NOMO-1 (cell line): ENCODE measurements at regions not wholly inside any gene's neighbourhood (a gene's known extent, or its start where the extent isn't known, plus 50 kb on each side); places are given as distances from the start of the nearest gene placed in this dataset.

ENCODE experiments used
- DNase-seq, 2 experiments: peaks; one replicate each; lab custom pipeline; 2025; ENCODE audit not compliant: unreplicated experiment in 2 of 2; lab: John Stamatoyannopoulos, UW

- no peak for DNase-seq
These were observed 211.9 kb upstream of the SMIM21 start for GRCh38 chr18:75639472-75639831.

DNA sequence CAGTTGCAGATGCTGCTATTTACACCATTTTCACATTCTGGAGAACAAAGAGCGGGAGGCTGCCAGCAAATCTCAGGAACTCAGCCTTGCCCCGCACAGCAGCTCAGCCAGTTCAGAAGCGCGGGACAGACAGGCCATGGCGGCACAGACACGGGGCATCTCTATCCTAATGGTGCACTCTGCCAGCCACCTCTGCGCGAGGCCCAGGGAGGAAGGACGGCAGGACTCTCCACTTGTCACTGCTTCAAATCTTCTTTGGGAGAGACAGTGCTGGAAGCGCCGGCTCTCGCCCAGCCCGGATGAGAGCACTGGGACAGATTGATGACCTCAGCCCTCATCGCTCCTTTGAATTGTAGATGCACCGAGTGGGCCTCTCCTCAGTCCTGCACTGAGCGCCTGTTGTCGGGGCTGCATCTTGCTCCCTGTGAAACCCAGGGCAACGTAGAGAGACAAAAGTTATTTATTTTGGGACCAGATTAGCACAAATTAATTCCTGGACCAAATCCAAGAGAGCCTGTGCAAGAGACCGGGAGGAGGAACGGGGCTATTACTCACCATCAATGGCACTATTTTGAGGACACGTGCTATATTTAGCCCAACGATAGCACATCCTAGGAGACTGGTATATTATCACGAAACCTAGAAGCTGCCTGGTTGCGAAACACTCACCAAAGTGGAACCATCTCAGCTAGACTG is 211.4 kb upstream of the SMIM21 start:
- DNase-seq = no peak

GRCh38 chr18:75638223-75638775 is 210.8 kb upstream of the SMIM21 start:
- DNase-seq = no peak

DNA sequence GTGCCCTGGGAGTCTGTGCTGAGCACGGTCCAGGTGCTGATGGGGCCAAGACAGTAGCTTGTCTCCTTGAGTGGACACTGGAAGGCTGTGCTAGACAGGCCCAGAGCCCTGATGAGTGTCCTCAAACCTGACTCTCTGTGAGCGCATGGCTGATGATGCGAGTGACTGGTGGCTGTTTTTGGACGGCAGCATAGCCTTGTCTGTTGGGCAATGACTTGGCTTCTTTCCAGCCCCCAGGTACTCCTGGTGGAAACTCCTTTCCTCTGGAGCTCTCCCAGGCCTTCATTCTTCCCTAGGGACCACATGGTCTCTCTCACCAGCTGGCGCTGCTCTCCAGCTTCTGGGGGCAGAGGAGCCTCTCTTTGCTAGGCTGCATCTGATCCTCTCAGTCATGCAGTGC is 207.6 kb upstream of the SMIM21 start:
- DNase-seq = no peak

- DNase-seq = no peak
These were observed 198.5 kb upstream of the SMIM21 start for GRCh38 chr18:75625966-75626365.

DNA sequence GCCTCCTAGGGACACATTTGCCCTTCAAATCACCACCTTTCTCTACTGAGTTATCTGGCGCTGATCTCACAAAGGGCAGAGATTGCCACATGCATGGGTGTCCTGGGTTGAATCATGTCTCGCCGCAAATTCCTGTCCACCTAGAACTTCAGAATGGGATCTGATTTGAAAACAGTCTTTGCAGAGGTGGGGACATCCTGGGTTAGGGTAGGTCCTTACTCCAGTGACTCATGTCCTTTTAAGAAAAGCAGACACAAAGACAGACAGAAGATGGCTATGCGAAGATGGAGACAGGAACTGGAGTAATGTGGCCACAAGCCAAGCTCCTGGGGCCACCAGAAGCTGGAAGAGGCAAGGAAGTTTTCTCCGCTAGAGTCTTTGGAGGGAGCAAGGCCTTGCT is 197.4 kb upstream of the SMIM21 start:
- DNase-seq = no peak

DNA sequence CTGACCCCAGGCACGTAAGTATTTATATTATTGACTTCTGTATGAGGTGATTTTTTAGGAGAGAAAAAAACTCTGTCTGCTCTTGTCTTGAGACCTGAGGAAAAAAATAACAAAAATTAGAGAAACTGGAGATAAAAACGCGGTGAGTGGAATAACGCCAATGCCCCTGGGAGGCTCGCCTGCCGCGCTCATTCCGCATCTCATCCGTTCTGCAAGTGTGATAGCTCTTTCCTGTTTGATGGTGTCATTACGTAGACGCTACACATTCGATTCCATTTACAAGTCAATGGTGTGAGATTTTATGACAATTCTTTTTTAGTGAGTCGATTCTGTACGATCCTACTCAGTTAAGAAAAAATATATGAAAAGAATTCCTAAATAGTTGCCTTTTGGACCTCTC is 194.3 kb upstream of the SMIM21 start:
- DNase-seq = no peak

DNA sequence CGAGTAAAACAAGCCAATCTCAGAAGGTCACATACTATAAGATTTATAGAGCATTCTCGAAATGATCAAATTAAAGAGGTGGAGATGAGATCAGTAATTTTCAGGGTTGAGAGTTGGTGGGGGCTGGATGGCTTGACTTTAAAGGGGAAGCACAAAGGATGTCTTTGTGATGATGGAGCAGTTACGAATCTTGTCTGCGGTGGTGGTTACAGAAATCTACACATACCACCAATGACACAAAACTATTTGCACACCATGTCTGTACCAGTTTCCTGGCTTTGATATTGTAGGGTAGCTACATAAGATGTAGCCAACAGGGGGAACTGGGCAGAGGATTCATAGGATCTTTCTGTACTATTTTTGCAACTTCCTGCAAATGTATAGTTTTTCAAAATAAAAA is 190.6 kb upstream of the SMIM21 start:
- no peak for DNase-seq

DNA sequence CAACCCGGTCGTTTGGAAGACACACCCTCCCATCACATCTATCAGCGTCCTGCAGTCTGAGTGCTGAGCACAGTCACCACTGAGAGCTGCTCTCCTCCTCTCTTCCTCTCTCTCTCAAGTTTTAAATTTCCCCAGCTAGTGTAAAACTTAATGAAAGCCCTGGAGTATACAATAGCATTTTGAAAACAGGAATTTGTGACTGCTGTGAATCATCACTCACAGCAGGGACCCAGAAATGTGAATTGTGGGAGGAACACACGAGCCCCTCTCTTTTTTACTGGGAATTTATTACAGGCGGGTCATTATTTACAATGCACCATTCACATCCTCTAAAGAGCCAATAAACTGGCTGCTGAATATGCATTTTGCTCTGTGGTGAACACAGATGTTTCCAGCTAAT is 185.0 kb upstream of the SMIM21 start:
- no peak for DNase-seq

DNA sequence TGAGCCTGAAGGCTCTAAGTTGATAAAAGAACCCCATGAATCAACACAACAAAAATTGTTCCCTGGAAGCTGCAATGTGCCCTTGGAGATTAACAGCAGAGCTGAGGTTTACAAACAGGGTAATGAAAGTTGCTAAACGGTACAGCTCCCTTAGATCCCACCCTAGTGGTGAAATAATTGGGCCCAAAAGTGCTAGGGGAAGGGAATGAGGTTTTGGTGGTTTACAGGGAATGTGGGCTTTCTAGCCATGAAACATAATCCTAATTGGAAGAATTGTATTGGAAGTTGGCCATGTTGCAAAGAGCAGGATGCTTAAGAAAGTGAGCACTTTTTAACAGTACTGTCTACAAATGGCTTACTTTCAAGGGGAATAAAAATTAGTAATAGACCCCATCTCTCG is 180.2 kb upstream of the SMIM21 start:
- DNase-seq = no peak

DNA sequence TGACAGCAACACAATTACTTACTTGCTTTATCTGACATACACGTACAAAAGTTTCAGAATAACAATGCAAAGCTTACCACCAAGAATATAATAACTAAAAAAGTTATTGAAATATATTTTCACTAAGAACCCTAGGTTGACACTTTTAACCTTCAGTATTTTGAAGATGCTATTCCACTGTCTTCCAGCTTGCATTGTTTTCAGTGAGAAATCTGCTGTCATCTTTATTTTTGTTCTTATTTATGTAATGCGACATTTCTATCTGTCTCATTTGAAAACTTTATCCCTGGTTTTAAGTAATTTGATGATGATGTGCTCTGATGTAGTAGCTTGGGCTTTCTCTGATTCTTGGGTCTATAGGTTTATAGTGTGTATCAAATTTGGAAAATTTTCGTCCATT is 165.0 kb upstream of the SMIM21 start:
- no peak for DNase-seq

GRCh38 chr18:75588412-75588811 is 160.9 kb upstream of the SMIM21 start:
- no peak for DNase-seq

DNA sequence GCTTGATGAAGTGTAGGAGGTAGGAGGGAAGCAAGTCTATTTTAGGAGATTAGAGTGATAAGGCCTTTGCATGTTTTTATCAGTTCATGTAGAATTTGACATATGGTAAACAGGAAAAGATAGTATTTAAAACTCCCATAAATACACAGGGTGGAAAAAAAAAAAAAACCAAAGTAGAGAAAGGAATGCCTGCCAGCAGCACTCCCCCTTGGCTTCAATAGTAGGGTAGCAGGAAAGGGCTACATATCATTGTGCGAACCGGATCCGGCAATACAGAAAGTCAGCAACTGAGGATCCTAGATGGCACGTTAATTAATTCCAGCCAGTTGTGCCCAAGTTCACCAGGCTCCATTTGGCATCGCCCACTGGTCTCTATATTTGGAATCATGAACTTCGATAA is 159.6 kb upstream of the SMIM21 start:
- no peak for DNase-seq

DNA sequence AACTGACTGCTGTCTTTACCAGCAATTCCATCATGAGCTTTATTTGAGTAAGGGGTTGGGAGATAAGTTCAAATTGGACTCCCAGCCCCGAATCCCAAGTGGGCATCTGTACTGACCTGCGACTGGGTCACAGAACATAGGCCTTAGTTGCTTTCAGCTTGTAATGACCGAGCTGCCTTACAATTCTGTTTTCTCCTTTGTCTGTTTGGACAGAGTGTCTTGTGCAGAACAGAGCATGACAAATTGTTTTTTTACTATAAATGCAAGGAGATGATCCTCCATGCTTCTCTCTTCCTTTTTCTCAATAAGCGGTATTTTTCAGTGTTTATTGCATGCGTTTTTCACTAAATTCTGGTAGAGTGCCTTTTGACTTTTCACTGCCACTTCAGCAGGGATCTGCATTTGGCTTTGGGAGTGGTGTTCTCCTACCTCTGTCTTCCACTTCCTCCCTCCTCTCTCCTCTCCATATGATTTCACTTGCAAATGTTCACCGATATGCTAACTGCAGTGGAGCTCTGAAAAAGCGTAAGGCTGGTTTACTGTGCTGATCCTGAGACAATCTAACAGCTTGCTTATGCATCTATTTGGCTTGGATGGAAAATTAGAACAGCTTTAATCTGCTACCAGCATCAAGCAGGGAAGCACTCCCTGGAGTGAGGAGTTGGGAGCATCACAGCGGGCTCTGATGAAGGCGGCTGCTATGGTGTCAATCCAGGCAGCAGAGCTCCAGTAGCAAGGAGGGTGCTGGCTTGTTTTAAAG is 158.8 kb upstream of the SMIM21 start:
- DNase-seq = no peak

DNA sequence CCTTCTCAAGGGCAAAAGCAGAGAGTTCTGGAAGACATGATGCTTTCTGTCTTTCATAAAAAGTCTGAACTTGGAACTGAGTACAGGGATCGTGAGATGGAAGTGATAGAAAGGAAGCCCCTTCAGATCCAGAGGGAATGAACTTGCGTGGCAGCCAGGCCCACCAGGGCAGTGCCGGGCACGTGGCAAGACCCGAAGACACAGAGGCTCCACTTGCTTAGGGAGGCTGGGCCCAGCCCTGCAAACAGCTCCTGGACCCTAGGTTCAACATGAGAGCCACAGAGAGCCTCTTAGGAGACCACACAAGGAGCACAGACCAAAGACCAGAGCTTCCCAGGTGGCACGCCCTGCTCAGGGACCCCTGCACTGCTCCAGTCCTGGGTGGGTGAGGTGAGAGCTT is 155.4 kb upstream of the SMIM21 start:
- no peak for DNase-seq

DNA sequence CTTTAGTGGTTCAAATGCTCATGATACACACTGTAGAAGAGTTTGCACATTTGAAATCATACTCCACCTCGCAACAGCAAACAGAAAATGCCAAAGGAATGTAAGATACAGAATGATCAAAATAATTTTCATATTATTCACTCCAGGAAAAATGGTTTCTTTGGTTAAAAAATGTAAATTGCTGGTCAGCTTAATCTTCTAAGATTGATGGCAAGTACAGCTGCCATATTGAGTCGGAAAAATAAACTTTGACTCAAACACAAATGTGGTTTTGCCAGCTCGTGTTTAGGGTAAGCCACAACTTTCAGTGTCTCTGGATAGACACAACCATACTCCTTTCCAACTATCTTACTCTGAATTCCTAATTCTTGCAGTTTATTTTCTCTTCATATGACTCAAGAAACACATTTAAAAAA is 154.9 kb upstream of the SMIM21 start:
- no peak for DNase-seq

DNA sequence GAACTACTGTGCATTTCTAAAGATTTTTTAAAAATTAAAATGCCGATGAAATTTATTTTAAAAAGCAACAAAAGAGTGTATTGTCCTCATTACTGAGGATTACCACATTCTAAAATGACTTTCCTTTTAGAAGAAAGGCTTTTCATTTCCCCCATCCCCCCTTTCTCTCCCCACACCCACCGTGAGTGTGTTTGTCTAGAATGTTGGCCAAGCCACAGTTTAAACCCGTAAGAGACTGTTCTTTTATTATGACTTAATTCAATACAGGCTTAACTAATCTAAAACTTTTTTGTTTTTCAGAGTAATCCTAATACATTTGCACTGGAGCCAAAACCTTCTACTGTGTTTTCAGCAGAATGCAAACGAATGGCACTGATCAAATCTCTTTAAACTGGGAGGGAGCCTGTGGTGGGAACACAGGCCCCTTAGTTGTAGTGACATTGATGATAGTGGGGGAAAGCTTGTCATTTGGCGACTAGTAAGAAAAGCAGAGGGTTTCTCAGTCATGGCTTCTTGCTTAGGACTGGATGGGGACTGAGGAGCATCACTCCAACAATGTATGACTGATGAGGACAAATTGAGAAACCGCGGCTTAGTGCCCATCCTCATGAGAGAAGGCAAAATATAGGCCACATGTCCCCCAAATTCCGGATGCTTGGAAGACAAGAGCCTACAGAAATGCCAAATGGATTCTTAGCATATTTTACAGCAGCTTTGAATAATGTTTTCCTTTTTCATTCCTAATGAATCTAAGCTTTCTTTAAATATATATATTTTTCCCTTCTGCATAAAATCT is 154.0 kb upstream of the SMIM21 start:
- DNase-seq = no peak

DNA sequence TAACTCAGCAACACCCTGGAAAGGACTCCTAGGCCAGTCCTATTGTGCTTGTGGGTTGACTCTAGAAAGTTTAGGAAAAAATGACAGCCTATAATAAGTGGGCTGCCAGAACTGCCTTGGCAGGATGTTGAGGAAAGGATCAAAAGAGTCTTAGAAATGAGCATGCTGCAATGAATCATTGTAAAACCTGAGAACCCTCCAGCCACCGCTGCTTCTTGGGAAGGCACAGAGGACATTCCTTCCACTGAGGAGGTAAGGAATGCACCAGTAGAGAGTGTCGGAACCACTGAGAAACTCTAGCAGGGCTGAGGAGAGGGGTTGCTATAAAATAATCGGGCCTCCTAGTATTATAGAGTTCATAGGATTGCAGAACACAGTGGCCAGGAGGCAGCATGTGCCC is 146.7 kb upstream of the SMIM21 start:
- DNase-seq = no peak

DNA sequence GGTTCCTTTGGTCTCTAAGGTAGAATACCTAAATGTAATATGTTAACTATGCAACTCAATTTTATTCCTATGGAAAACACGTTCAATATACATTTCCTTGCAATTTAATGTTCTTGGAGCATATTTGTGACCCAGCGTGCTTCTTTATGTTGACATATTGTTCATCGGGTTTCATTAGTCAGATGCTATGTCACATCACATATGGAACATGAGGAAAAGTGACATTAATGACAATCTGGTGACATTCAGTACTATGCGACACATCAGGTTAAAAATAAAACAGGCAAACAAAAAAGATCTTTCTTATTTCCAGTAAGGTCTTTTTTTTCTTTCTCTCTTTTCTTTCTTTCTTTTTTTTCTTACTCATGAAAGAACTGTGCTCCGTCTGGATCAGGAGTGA is 135.6 kb upstream of the SMIM21 start:
- DNase-seq = no peak

DNA sequence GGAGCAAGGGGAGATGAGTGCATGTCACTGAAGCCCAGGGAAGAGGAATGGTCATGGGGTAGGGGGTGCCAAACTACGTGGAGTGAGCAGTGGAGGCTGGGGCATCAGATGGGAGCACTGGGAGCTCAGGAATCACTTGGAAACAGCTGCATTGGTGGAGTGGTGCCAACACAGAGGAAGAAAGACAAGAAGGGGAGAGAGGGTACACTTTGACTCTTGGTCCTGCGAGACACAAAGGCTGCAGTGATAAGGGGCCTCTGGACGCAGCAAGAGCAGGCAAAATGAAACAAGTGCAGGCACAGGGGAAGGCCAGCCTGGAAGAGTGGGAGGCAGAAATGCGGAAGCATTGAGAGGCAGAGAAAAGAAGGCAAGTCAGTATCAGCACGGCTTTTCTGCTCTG is 134.7 kb upstream of the SMIM21 start:
- DNase-seq = no peak

DNA sequence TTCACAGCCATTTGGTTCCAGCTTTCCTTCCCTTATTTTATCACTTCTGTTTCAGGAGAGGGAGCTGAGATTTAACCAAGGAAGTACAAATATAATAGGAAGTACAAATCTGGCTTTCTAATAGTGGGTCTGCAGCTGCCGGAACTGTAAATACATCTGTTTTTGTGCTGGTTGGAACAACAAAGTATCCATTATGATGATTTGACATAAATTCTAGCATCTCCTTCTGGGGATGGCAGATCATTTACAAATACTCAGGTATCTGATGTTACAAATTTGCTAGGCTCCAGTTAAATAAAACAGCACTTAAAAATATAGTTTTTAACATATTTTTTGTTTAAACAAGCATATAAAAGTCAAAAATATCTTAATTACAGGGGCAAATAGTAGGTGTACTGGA is 131.3 kb upstream of the SMIM21 start:
- no peak for DNase-seq

DNA sequence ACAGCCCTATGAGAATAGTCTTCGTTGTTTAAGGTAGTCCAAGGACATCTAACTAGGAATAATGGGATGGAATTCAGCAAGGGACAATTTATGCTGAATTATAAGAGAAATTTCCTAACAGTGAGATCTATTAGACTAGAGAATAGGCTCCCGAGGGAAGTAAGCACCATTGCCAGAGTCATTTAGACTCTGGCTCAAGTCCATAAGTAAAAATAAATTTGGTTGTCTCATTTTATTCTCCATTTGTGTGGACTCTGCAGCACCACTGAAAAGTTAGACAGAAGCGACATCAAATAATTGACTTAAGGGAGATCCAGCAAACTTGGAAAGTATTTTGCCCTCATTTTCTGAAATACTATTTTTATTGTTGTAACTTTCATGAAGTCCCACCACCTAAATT is 129.3 kb upstream of the SMIM21 start:
- DNase-seq = no peak
